Fibroblast of the aortic adventitia (primary cell): ENCODE measurements at regions not wholly inside any gene's neighbourhood (a gene's known extent, or its start where the extent isn't known, plus 50 kb on each side); places are given as distances from the start of the nearest gene placed in this dataset.

Experiments used
- DNase-seq: peaks from one replicate; pipeline ENCODE4 v3.0.0-alpha.2; 2010; ENCODE audit warnings: low read depth
- H3K4me3 ChIP-seq: 2 replicates; pipeline ENCODE4 v1.5.1; 2011; ENCODE audit warnings: low read depth, mild to moderate bottlenecking, control low read depth, low read length, moderate library complexity
- CTCF ChIP-seq: IDR thresholded peaks from 2 replicates; pipeline ENCODE4 v1.5.1; 2011; ENCODE audit warnings: mild to moderate bottlenecking, low read length, control low read depth, inconsistent platforms; ENCODE audit not compliant: insufficient read depth

GRCh38 chr1:168446081-168446480 is 97.7 kb downstream of the XCL2 start:
- no peak for DNase-seq
- H3K4me3 ChIP-seq: no peak overlapping the region
- TF ChIP-seq CTCF: no peak

GRCh38 chr1:168443899-168444298 is 99.9 kb downstream of the XCL2 start:
- TF ChIP-seq CTCF: no peak
- no peak for DNase-seq
- no peak overlapping the region for H3K4me3 ChIP-seq

- no peak for DNase-seq
- H3K4me3 ChIP-seq: no peak overlapping the region
- TF ChIP-seq CTCF: no peak
Measured at GRCh38 chr1:168443356-168443755, 100.4 kb downstream of the XCL2 start.

- no peak for TF ChIP-seq CTCF
- H3K4me3 ChIP-seq: no peak overlapping the region
- DNase-seq: no peak
Measured at GRCh38 chr1:168442931-168443330, 100.9 kb downstream of the XCL2 start.

- H3K4me3 ChIP-seq: no peak overlapping the region
- no peak for TF ChIP-seq CTCF
- no peak for DNase-seq
Measured at GRCh38 chr1:168441745-168442144, 102.1 kb downstream of the XCL2 start.

GRCh38 chr1:168439456-168440375 is 104.1 kb downstream of the XCL2 start:
- peak; percentile 83 for TF ChIP-seq CTCF
- H3K4me3 ChIP-seq: peak overlapping the region; percentile 38
- peak; percentile 93 for DNase-seq
